Calu3 (cell line): ENCODE measurements at regions not wholly inside any gene's neighbourhood (a gene's known extent, or its start where the extent isn't known, plus 50 kb on each side); places are given as distances from the start of the nearest gene placed in this dataset.

Experiments
- BruUV-seq: library from RNA; stranded (reverse); fragments of 400-500 nt; replicated peaks from 2 replicates; lab custom pipeline; 2021; lab: Mats Ljungman, UMichigan
- CTCF ChIA-PET: fragments of 300-600 bp; sonication (Branson Sonifier 250); formaldehyde crosslinking; loops from one replicate; lab custom pipeline; 2022; ENCODE audit warnings: antibody characterized with exemption; lab: Charles Lee
- DNase-seq: peaks from one replicate; pipeline ENCODE4 v3.0.0; 2022
- H3K27ac Mint-ChIP-seq: one replicate; pipeline ENCODE4 v1.8.0; 2022; ENCODE audit warnings: mixed read lengths; ENCODE audit not compliant: unreplicated experiment
- H3K27me3 Mint-ChIP-seq: one replicate; pipeline ENCODE4 v1.8.0; 2022; ENCODE audit warnings: mixed read lengths; ENCODE audit not compliant: unreplicated experiment
- H3K36me3 Mint-ChIP-seq: one replicate; pipeline ENCODE4 v1.8.0; 2022; ENCODE audit warnings: mild to moderate bottlenecking, moderate library complexity, mixed read lengths; ENCODE audit not compliant: insufficient read depth, unreplicated experiment
- H3K4me1 Mint-ChIP-seq: one replicate; pipeline ENCODE4 v1.8.0; 2022; ENCODE audit warnings: mild to moderate bottlenecking, low read depth, mixed read lengths; ENCODE audit not compliant: unreplicated experiment
- H3K4me3 Mint-ChIP-seq: one replicate; pipeline ENCODE4 v1.8.0; 2022; ENCODE audit warnings: mild to moderate bottlenecking, low read depth, moderate library complexity, mixed read lengths; ENCODE audit not compliant: unreplicated experiment
- H3K9me3 Mint-ChIP-seq: one replicate; pipeline ENCODE4 v1.8.0; 2022; ENCODE audit warnings: low read depth, mixed read lengths; ENCODE audit not compliant: unreplicated experiment
- CTCF ChIP-seq: fragments of 200-600 bp; IDR thresholded peaks from one replicate; pipeline ENCODE4 v1.8.0; 2022; ENCODE audit warnings: antibody characterized with exemption; ENCODE audit not compliant: unreplicated experiment
- intact Hi-C: fragments of 100-400 bp; cut with micrococcal nuclease; formaldehyde crosslinking; loops from one replicate; pipeline ENCODE4 v1.10.0; 2022; ENCODE audit not compliant: unreplicated experiment

GRCh38 chr17:68704871-68705713, 103.9 kb upstream of the FAM20A start:
- H3K4me1 Mint-ChIP-seq = no peaks in the 10 kb centered on the region
- H3K27ac Mint-ChIP-seq = no peak overlapping the region
- no TSS peak for BruUV-seq
- no peaks in the 10 kb centered on the region for H3K36me3 Mint-ChIP-seq
- no peak for TF ChIP-seq CTCF
- CTCF ChIA-PET = no interaction called here
- H3K4me3 Mint-ChIP-seq = no peak overlapping the region
- H3K27me3 Mint-ChIP-seq = peaks cover 30% of the 10 kb centered on the region
- DNase-seq = no peak
- H3K9me3 Mint-ChIP-seq = peaks cover 2% of the 10 kb centered on the region
- intact Hi-C loops = no loop called here

GRCh38 chr17:68701046-68701445, 99.9 kb upstream of the FAM20A start:
- peaks cover 17% of the 10 kb centered on the region for H3K27me3 Mint-ChIP-seq
- CTCF ChIA-PET = no interaction called here
- no peak overlapping the region for H3K4me3 Mint-ChIP-seq
- no peak overlapping the region for H3K27ac Mint-ChIP-seq
- TF ChIP-seq CTCF = no peak
- H3K9me3 Mint-ChIP-seq = peaks cover 2% of the 10 kb centered on the region
- intact Hi-C loops = no loop called here
- no peak for DNase-seq
- H3K4me1 Mint-ChIP-seq = no peaks in the 10 kb centered on the region
- BruUV-seq = no TSS peak
- H3K36me3 Mint-ChIP-seq = no peaks in the 10 kb centered on the region

GRCh38 chr17:68700421-68700820, 99.3 kb upstream of the FAM20A start:
- Mint-ChIP-seq H3K4me3 (no peak overlapping the region), H3K36me3 (no peaks in the 10 kb centered on the region), H3K9me3 (peaks cover 2% of the 10 kb centered on the region), H3K4me1 (no peaks in the 10 kb centered on the region), H3K27me3 (peaks cover 11% of the 10 kb centered on the region), H3K27ac (no peak overlapping the region)
- DNase-seq = no peak
- CTCF ChIA-PET = no interaction called here
- no peak for TF ChIP-seq CTCF
- intact Hi-C loops = no loop called here
- no TSS peak for BruUV-seq

GRCh38 chr17:68699936-68700335, 98.8 kb upstream of the FAM20A start:
- Mint-ChIP-seq H3K4me1 (no peaks in the 10 kb centered on the region), H3K36me3 (no peaks in the 10 kb centered on the region), H3K4me3 (no peak overlapping the region), H3K27ac (no peak overlapping the region), H3K27me3 (peaks cover 6% of the 10 kb centered on the region), H3K9me3 (peaks cover 2% of the 10 kb centered on the region)
- intact Hi-C loops = no loop called here
- no peak for DNase-seq
- no TSS peak for BruUV-seq
- TF ChIP-seq CTCF = no peak
- CTCF ChIA-PET = no interaction called here
